Astrocyte (in vitro differentiated cells and primary cell): ENCODE measurements at regions not wholly inside any gene's neighbourhood (a gene's known extent, or its start where the extent isn't known, plus 50 kb on each side); places are given as distances from the start of the nearest gene placed in this dataset.

Source experiments
- DNase-seq: peaks from one replicate; pipeline ENCODE4 v3.0.0-alpha.2; 2010; ENCODE audit warnings: low read depth
- FAIRE-seq: peaks from 2 replicates; lab custom pipeline; 2011; peaks lifted over from hg19 to GRCh38; lab: Jason Lieb, UNC
- H2AFZ ChIP-seq: 2 replicates; pipeline ENCODE4 v1.6.0; 2012; ENCODE audit warnings: low read depth, low read length, inconsistent platforms
- H3K27ac ChIP-seq: 2 replicates; pipeline ENCODE4 v1.5.1; 2011; ENCODE audit warnings: low read depth, low read length, inconsistent platforms
- H3K27me3 ChIP-seq: 2 replicates; pipeline ENCODE4 v1.6.0; 2011; ENCODE audit warnings: low read length, inconsistent platforms; ENCODE audit not compliant: insufficient read depth
- H3K36me3 ChIP-seq: 2 replicates; pipeline ENCODE4 v1.5.1; 2011; ENCODE audit warnings: low read length, inconsistent platforms; ENCODE audit not compliant: insufficient read depth
- H3K4me1 ChIP-seq: 2 replicates; pipeline ENCODE4 v1.5.1; 2011; ENCODE audit warnings: low read length, inconsistent platforms; ENCODE audit not compliant: insufficient read depth
- H3K4me2 ChIP-seq: 2 replicates; pipeline ENCODE4 v1.6.0; 2012; ENCODE audit warnings: low read length, inconsistent platforms
- H3K4me3 ChIP-seq: 2 replicates; pipeline ENCODE4 v1.5.1; 2011; ENCODE audit warnings: low read depth, mild to moderate bottlenecking, low read length, inconsistent platforms; ENCODE audit not compliant: insufficient read depth
- H3K79me2 ChIP-seq: 2 replicates; pipeline ENCODE4 v1.6.0; 2012; ENCODE audit warnings: mild to moderate bottlenecking, low read length, inconsistent platforms; ENCODE audit not compliant: insufficient read depth
- H3K9ac ChIP-seq: 2 replicates; pipeline ENCODE4 v1.6.0; 2012; ENCODE audit warnings: mild to moderate bottlenecking, low read length, inconsistent platforms
- H3K9me3 ChIP-seq: 2 replicates; pipeline ENCODE4 v1.5.1; 2012; ENCODE audit warnings: low read depth, mild to moderate bottlenecking, low read length, inconsistent platforms; ENCODE audit not compliant: insufficient read depth
- H4K20me1 ChIP-seq: 2 replicates; pipeline ENCODE4 v1.6.0; 2012; ENCODE audit warnings: low read length, inconsistent platforms; ENCODE audit not compliant: insufficient read depth
- H3K27ac Mint-ChIP-seq: one replicate; pipeline ENCODE4 v1.8.0; 2021; ENCODE audit warnings: mild to moderate bottlenecking, mixed read lengths; ENCODE audit not compliant: unreplicated experiment
- H3K27me3 Mint-ChIP-seq: one replicate; pipeline ENCODE4 v1.8.0; 2021; ENCODE audit warnings: low read depth, mixed read lengths; ENCODE audit not compliant: unreplicated experiment
- H3K36me3 Mint-ChIP-seq: one replicate; pipeline ENCODE4 v1.8.0; 2021; ENCODE audit warnings: low read depth, mixed read lengths; ENCODE audit not compliant: unreplicated experiment
- H3K4me1 Mint-ChIP-seq: one replicate; pipeline ENCODE4 v1.8.0; 2021; ENCODE audit warnings: low read depth, mixed read lengths; ENCODE audit not compliant: unreplicated experiment
- H3K4me3 Mint-ChIP-seq: one replicate; pipeline ENCODE4 v1.8.0; 2021; ENCODE audit warnings: mild to moderate bottlenecking, moderate library complexity, mixed read lengths; ENCODE audit not compliant: unreplicated experiment
- H3K9me3 Mint-ChIP-seq: one replicate; pipeline ENCODE4 v1.8.0; 2021; ENCODE audit warnings: mild to moderate bottlenecking, mixed read lengths; ENCODE audit not compliant: unreplicated experiment
- CTCF ChIP-seq: IDR thresholded peaks from 2 replicates; pipeline ENCODE4 v1.5.1; 2011; ENCODE audit warnings: low read depth, mild to moderate bottlenecking, inconsistent platforms, low read length, moderate library complexity; ENCODE audit not compliant: insufficient read depth
- EZH2 ChIP-seq: IDR thresholded peaks from 2 replicates; pipeline ENCODE4 v1.6.1; 2012; ENCODE audit warnings: mild to moderate bottlenecking, low read length, inconsistent platforms; ENCODE audit not compliant: insufficient read depth

- Histone ChIP-seq H3K27me3 (peaks cover 3% of the 10 kb centered on the region), H3K9me3 (no peaks in the 10 kb centered on the region), H3K4me3 (no peak overlapping the region), H3K79me2 (no peaks in the 10 kb centered on the region), H3K27ac (no peak overlapping the region), H3K4me2 (no peak overlapping the region), H2AFZ (no peak overlapping the region), H3K36me3 (no peaks in the 10 kb centered on the region), H3K9ac (no peak overlapping the region), H4K20me1 (no peaks in the 10 kb centered on the region), H3K4me1 (no peaks in the 10 kb centered on the region)
- peaks cover 7% of the 10 kb centered on the region for H3K27me3 Mint-ChIP-seq
- DNase-seq: no peak
- no peak for TF ChIP-seq CTCF
- no peak for TF ChIP-seq EZH2
- H3K9me3 Mint-ChIP-seq: no peaks in the 10 kb centered on the region
- H3K36me3 Mint-ChIP-seq: no peaks in the 10 kb centered on the region
- no peak overlapping the region for H3K27ac Mint-ChIP-seq
- H3K4me3 Mint-ChIP-seq: no peak overlapping the region
- no peaks in the 10 kb centered on the region for H3K4me1 Mint-ChIP-seq
- no peak for FAIRE-seq
Observed at GRCh38 chr5:68745448-68745847, 348.4 kb upstream of the SLC30A5 start.

DNA sequence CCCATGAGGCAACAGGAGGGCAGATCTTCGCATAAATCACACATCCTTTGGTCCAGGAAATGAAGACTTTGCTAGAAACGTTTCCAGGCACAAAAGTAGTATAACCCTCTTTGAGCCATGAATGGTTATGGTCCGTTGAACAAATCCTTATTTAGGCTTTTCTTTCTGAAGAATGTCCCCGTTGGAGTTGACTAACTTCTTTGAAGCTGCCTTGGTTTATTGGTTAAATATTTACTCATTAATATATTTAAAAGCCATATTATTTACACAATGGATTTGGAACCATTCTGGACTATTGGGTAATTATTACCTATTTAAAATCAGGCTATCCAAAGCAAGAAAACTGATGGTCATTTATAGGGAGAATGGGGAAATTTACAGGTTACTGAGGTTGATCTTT is 347.6 kb upstream of the SLC30A5 start:
- H3K9ac ChIP-seq: no peak overlapping the region
- H4K20me1 ChIP-seq: no peaks in the 10 kb centered on the region
- H3K27ac ChIP-seq: no peak overlapping the region
- Mint-ChIP-seq H3K27me3 (peaks cover 7% of the 10 kb centered on the region), H3K9me3 (no peaks in the 10 kb centered on the region), H3K4me1 (no peaks in the 10 kb centered on the region), H3K27ac (no peak overlapping the region), H3K4me3 (no peak overlapping the region), H3K36me3 (no peaks in the 10 kb centered on the region)
- no peaks in the 10 kb centered on the region for H3K9me3 ChIP-seq
- no peak overlapping the region for H3K4me3 ChIP-seq
- H3K4me1 ChIP-seq: no peaks in the 10 kb centered on the region
- no peak overlapping the region for H3K4me2 ChIP-seq
- TF ChIP-seq EZH2: no peak
- DNase-seq (no peak), FAIRE-seq (no peak)
- peaks cover 3% of the 10 kb centered on the region for H3K27me3 ChIP-seq
- no peaks in the 10 kb centered on the region for H3K79me2 ChIP-seq
- H2AFZ ChIP-seq: no peak overlapping the region
- no peaks in the 10 kb centered on the region for H3K36me3 ChIP-seq

DNA sequence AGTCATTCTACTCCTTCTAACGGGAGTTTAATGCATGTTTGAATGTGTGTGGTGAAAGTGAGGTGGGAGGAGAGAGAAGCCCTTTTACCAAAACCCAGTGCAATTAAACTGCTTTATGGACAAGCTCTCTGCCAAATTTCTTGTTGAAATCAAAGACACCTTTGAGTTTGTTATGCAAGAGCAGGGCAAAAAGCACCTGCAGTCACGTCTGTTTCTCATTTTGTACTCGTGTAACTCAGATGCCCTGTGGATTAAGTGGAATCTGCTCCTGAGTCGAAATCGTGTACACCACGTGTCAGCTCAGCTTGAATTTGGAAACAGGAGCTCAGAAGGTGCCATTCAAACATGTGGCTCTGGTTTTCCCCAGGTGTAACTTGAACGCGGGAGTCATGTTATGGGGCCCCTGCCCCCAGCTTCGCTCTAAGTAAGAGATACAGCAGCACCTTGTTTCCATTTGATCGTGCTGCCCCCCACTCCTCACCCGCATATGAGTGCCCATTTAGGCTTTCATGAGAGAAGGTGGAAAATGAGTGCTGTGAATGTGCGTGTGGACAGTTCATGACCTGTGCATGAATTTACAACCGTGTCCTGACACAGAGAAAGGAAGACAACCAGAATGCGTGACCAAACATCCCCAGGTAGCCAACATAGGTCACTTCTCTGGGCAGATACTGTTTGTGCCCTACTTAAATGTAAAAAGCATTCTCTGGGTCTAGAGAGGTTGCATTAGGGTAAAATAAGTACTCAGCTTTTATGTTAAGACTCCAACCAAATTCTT is 347.0 kb upstream of the SLC30A5 start:
- DNase-seq (no peak), FAIRE-seq (no peak)
- H3K9ac ChIP-seq: no peak overlapping the region
- H3K79me2 ChIP-seq: no peaks in the 10 kb centered on the region
- H3K4me1 ChIP-seq: no peaks in the 10 kb centered on the region
- no peaks in the 10 kb centered on the region for H3K4me1 Mint-ChIP-seq
- H3K36me3 Mint-ChIP-seq: no peaks in the 10 kb centered on the region
- no peaks in the 10 kb centered on the region for H3K9me3 Mint-ChIP-seq
- no peaks in the 10 kb centered on the region for H3K9me3 ChIP-seq
- no peak overlapping the region for H3K27ac ChIP-seq
- H3K27ac Mint-ChIP-seq: no peak overlapping the region
- H3K4me2 ChIP-seq: no peak overlapping the region
- H3K27me3 Mint-ChIP-seq: peaks cover 7% of the 10 kb centered on the region
- H2AFZ ChIP-seq: no peak overlapping the region
- no peak overlapping the region for H3K4me3 Mint-ChIP-seq
- H4K20me1 ChIP-seq: no peaks in the 10 kb centered on the region
- no peak overlapping the region for H3K4me3 ChIP-seq
- H3K27me3 ChIP-seq: peaks cover 3% of the 10 kb centered on the region
- H3K36me3 ChIP-seq: no peaks in the 10 kb centered on the region
- TF ChIP-seq EZH2: no peak
- TF ChIP-seq CTCF: no peak
